Mesenchymal stem cell (in vitro differentiated cells and primary cell): ENCODE measurements at regions not wholly inside any gene's neighbourhood (a gene's known extent, or its start where the extent isn't known, plus 50 kb on each side); places are given as distances from the start of the nearest gene placed in this dataset.

ENCODE experiments used
- DNase-seq: peaks from one replicate; pipeline ENCODE4 v3.0.0-alpha.2; 2013
- H2AFZ ChIP-seq: one replicate; pipeline ENCODE4 v1.6.1; 2013; ENCODE audit warnings: low read depth, mild to moderate bottlenecking, control low read depth, inconsistent platforms, low read length, moderate library complexity
- H2AK5ac ChIP-seq: 2 replicates; pipeline ENCODE4 v1.6.1; 2013; ENCODE audit warnings: low read length, moderate library complexity, mild to moderate bottlenecking, inconsistent platforms; ENCODE audit not compliant: severe bottlenecking
- H2BK120ac ChIP-seq: one replicate; pipeline ENCODE4 v1.6.1; 2013; ENCODE audit warnings: low read depth, mild to moderate bottlenecking, inconsistent platforms, low read length, moderate library complexity
- H2BK12ac ChIP-seq, 2 experiments: one replicate each; pipeline ENCODE4 v1.6.1; 2013; ENCODE audit warnings: inconsistent platforms in 2 of 2, low read length in 2 of 2, mild to moderate bottlenecking in 2 of 2, moderate library complexity in 2 of 2, control low read depth in 1 of 2
- H2BK15ac ChIP-seq: one replicate; pipeline ENCODE4 v1.6.1; 2013; ENCODE audit warnings: mild to moderate bottlenecking, low read depth, inconsistent platforms; ENCODE audit not compliant: poor library complexity, severe bottlenecking
- H2BK5ac ChIP-seq: 2 replicates; pipeline ENCODE4 v1.6.1; 2013; ENCODE audit warnings: low read depth, mild to moderate bottlenecking, low read length, control low read depth, inconsistent platforms; ENCODE audit not compliant: poor library complexity, severe bottlenecking
- H3K14ac ChIP-seq, 2 experiments: one replicate each; pipeline ENCODE4 v1.6.1; 2013; ENCODE audit warnings: inconsistent platforms in 2 of 2, low read length in 2 of 2, control low read depth in 1 of 2, mild to moderate bottlenecking in 1 of 2, moderate library complexity in 1 of 2
- H3K18ac ChIP-seq, 2 experiments: one replicate each; pipeline ENCODE4 v1.6.1; 2013; ENCODE audit warnings: inconsistent platforms in 2 of 2, low read length in 2 of 2, control low read depth in 1 of 2, low read depth in 1 of 2, mild to moderate bottlenecking in 1 of 2
- H3K23ac ChIP-seq, 2 experiments: one replicate each; pipeline ENCODE4 v1.6.1; 2013; ENCODE audit warnings: inconsistent platforms in 2 of 2, low read length in 2 of 2, mild to moderate bottlenecking in 2 of 2, moderate library complexity in 2 of 2, control low read depth in 1 of 2
- H3K27ac ChIP-seq: 2 replicates; pipeline ENCODE4 v1.5.1; 2013; ENCODE audit warnings: mild to moderate bottlenecking, moderate library complexity, low read length, control low read depth, inconsistent platforms; ENCODE audit not compliant: poor library complexity, severe bottlenecking
- H3K27me3 ChIP-seq, 2 experiments: 2 replicates each; pipeline versions ENCODE4 v1.6.1 to v1.7.0; 2013; ENCODE audit warnings: low read length in 2 of 2, mild to moderate bottlenecking in 2 of 2, moderate library complexity in 2 of 2, control low read depth in 1 of 2, inconsistent platforms in 1 of 2; ENCODE audit not compliant: control insufficient read depth in 1 of 2, insufficient read depth in 1 of 2
- H3K36me3 ChIP-seq, 2 experiments: 2 replicates each; pipeline versions ENCODE4 v1.6.1 to v1.7.0; 2013; ENCODE audit warnings: low read length in 2 of 2, control low read depth in 1 of 2, inconsistent platforms in 1 of 2, low read depth in 1 of 2, mild to moderate bottlenecking in 1 of 2; ENCODE audit not compliant: insufficient read depth in 2 of 2, control insufficient read depth in 1 of 2
- H3K4ac ChIP-seq, 2 experiments: one replicate each; pipeline ENCODE4 v1.6.1; 2013; ENCODE audit warnings: inconsistent platforms in 2 of 2, low read length in 2 of 2, mild to moderate bottlenecking in 2 of 2, moderate library complexity in 2 of 2, control low read depth in 1 of 2, low read depth in 1 of 2
- H3K4me1 ChIP-seq: 2 replicates; pipeline ENCODE4 v1.6.1; 2013; ENCODE audit warnings: low read depth, low read length, control low read depth; ENCODE audit not compliant: control insufficient read depth, insufficient read depth
- H3K4me2 ChIP-seq: 2 replicates; pipeline ENCODE4 v1.6.1; 2013; ENCODE audit warnings: low read length, mild to moderate bottlenecking, inconsistent platforms; ENCODE audit not compliant: poor library complexity, severe bottlenecking
- H3K4me3 ChIP-seq, 2 experiments: 2 replicates each; pipeline versions ENCODE4 v1.5.1 to v1.7.0; 2013; ENCODE audit warnings: low read length in 2 of 2, mild to moderate bottlenecking in 2 of 2, control low read depth in 1 of 2, low read depth in 1 of 2; ENCODE audit not compliant: insufficient read depth in 1 of 2
- H3K79me1 ChIP-seq: replicated peaks from 2 replicates; pipeline ENCODE4 v1.6.1; 2013; ENCODE audit warnings: mild to moderate bottlenecking, control low read depth, low read length, inconsistent platforms; ENCODE audit not compliant: poor library complexity, severe bottlenecking
- H3K9ac ChIP-seq: 2 replicates; pipeline ENCODE4 v1.7.0; 2013; ENCODE audit warnings: mild to moderate bottlenecking, low read length, moderate library complexity
- H3K9me3 ChIP-seq: 2 replicates; pipeline ENCODE4 v1.7.0; 2013; ENCODE audit warnings: mild to moderate bottlenecking, low read length; ENCODE audit not compliant: control insufficient read depth
- H4K8ac ChIP-seq: one replicate; pipeline ENCODE4 v1.6.1; 2013; ENCODE audit warnings: inconsistent platforms, mild to moderate bottlenecking, low read length, moderate library complexity
- H4K91ac ChIP-seq: one replicate; pipeline ENCODE4 v1.6.1; 2013; ENCODE audit warnings: mild to moderate bottlenecking, low read length, inconsistent platforms
- WGBS: methylation state at CpG from one replicate; pipeline ENCODE4 v1.1.7; 2013; ENCODE audit warnings: mixed read lengths; 5-methylcytosine and 5-hydroxymethylcytosine counted together

DNA sequence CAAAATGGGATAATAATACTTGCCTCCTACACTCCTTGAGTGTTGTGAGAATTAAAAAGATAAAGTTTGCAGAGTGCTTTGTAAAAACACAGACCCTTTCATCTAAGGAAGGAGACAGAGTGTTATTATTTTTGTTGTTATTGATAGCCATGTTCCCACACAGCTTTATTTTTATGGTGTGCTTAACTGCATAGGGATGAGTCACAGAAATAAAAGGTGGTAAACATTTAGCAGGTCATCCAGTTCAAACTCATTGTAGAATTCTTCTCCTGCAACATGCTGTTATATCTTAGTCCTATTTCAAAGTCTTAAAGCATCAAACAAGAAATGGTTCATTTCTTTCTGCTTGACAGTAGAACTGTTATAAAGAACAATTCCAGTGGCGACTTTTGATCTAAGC lies 367.5 kb upstream of the ACTBL2 start:
- no peaks in the 10 kb centered on the region for H3K27me3 ChIP-seq
- no CpG with 5 or more reads among the region's 1 CpG for WGBS
- no peaks in the 10 kb centered on the region for H3K79me1 ChIP-seq
- H2BK120ac ChIP-seq: no peak overlapping the region
- no peak for DNase-seq
- H3K4me3 ChIP-seq: no peak overlapping the region
- H2AFZ ChIP-seq: no peak overlapping the region
- H4K91ac ChIP-seq: no peak overlapping the region
- H3K9ac ChIP-seq: no peak overlapping the region
- H3K4ac ChIP-seq: no peak overlapping the region
- no peak overlapping the region for H2AK5ac ChIP-seq
- no peak overlapping the region for H3K14ac ChIP-seq
- no peaks in the 10 kb centered on the region for H3K9me3 ChIP-seq
- H3K18ac ChIP-seq: no peak overlapping the region
- no peak overlapping the region for H4K8ac ChIP-seq
- H2BK15ac ChIP-seq: no peak overlapping the region
- H3K4me1 ChIP-seq: no peaks in the 10 kb centered on the region
- no peak overlapping the region for H2BK12ac ChIP-seq
- H2BK5ac ChIP-seq: no peak overlapping the region
- no peak overlapping the region for H3K4me2 ChIP-seq
- H3K36me3 ChIP-seq: no peaks in the 10 kb centered on the region
- H3K23ac ChIP-seq: no peak overlapping the region
- no peak overlapping the region for H3K27ac ChIP-seq

DNA sequence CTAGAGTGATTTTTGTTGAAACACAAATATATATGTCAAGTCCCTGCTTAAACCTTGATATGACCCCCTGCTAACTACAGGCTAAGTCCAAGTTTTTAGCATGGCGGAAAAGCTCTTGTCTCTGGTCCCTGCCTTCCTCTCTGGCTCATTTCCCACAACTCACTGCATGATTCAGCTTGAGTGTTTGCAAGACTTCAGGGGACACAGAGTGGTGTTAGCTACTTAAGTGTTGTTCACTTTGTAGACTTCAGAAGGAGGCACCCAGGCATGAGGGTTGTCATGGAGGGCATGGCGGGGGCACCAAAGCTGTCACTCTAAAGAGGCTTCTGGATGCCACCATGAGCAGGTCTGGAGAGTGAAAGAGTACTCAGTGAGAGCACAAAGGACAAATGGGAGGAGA lies 362.4 kb upstream of the ACTBL2 start:
- DNase-seq: no peak
- Histone ChIP-seq H3K9ac (no peak overlapping the region), H3K27ac (no peak overlapping the region), H2AFZ (no peak overlapping the region), H3K14ac (no peak overlapping the region), H2BK12ac (no peak overlapping the region), H3K36me3 (no peaks in the 10 kb centered on the region), H3K18ac (no peak overlapping the region), H2BK5ac (no peak overlapping the region), H3K79me1 (no peaks in the 10 kb centered on the region), H4K8ac (no peak overlapping the region), H2AK5ac (peak overlapping the region; percentile 5), H2BK15ac (no peak overlapping the region), H3K23ac (no peak overlapping the region), H3K4me1 (no peaks in the 10 kb centered on the region), H3K4me3 (no peak overlapping the region), H4K91ac (no peak overlapping the region), H3K9me3 (no peaks in the 10 kb centered on the region), H3K4me2 (no peak overlapping the region), H2BK120ac (no peak overlapping the region), H3K4ac (no peak overlapping the region), H3K27me3 (no peaks in the 10 kb centered on the region)
- whole genome bisulfite sequencing: 100% methylated on average over 2 of the region's 2 CpGs

DNA sequence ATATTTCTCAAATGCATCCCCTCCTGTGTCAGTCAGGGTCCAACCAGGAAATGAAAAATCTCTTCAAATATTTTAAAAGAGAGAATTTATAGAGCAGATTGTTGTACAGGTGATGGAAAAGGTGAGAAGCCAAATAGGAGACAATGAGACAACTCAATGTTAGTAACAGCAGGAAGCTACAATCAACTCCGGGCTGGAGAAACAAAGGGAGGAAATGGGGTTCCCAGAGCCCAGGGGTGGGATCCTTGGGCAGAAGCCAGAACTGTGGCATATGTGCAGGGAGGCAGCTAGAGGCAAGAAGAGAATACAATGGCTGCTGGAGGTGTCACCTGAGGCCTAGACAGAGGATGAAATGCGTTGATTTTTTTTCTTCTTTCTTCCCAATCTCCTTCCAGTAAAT lies 361.8 kb upstream of the ACTBL2 start:
- DNase-seq: no peak
- Histone ChIP-seq H3K9ac (no peak overlapping the region), H2AK5ac (peak overlapping the region; percentile 93), H3K4me3 (no peak overlapping the region), H3K27ac (no peak overlapping the region), H4K8ac (no peak overlapping the region), H3K18ac (no peak overlapping the region), H2AFZ (no peak overlapping the region), H3K27me3 (no peaks in the 10 kb centered on the region), H3K4me2 (no peak overlapping the region), H3K36me3 (no peaks in the 10 kb centered on the region), H4K91ac (no peak overlapping the region), H2BK5ac (no peak overlapping the region), H2BK15ac (no peak overlapping the region), H2BK120ac (no peak overlapping the region), H3K4ac (no peak overlapping the region), H2BK12ac (no peak overlapping the region), H3K14ac (no peak overlapping the region), H3K23ac (no peak overlapping the region), H3K9me3 (no peaks in the 10 kb centered on the region), H3K79me1 (no peaks in the 10 kb centered on the region), H3K4me1 (no peaks in the 10 kb centered on the region)
- WGBS: 96% methylated on average over 2 of the region's 2 CpGs

DNA sequence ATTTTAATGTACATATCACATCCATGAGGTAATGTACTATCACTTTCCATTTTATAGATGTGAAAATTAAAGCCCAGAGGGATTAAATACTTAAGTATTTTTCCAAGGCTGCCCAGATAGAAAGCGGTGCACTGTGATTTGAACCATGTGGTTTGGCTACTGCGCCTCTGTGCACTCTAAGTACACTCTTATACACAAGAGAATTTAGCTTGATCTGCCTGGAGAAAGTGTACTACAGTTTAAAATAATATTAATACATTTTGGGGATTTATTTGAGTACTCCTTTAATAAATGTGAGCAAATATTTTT lies 360.4 kb upstream of the ACTBL2 start:
- Histone ChIP-seq H3K4me1 (peaks cover 2% of the 10 kb centered on the region), H3K9me3 (no peaks in the 10 kb centered on the region), H3K14ac (no peak overlapping the region), H4K8ac (no peak overlapping the region), H2AK5ac (peak overlapping the region; percentile 60), H3K4me3 (no peak overlapping the region), H3K18ac (no peak overlapping the region), H2BK15ac (no peak overlapping the region), H3K23ac (no peak overlapping the region), H3K79me1 (no peaks in the 10 kb centered on the region), H2AFZ (no peak overlapping the region), H3K4me2 (no peak overlapping the region), H4K91ac (no peak overlapping the region), H2BK5ac (no peak overlapping the region), H3K27ac (peak overlapping the region; percentile 73), H3K27me3 (no peaks in the 10 kb centered on the region), H3K9ac (no peak overlapping the region), H2BK12ac (no peak overlapping the region), H3K4ac (no peak overlapping the region), H2BK120ac (no peak overlapping the region), H3K36me3 (no peaks in the 10 kb centered on the region)
- no peak for DNase-seq
- 86% methylated on average over 1 of the region's 2 CpGs for WGBS
